ENCODE measurements at regions not wholly inside any gene's neighbourhood (a gene's known extent, or its start where the extent isn't known, plus 50 kb on each side); places are given as distances from the start of the nearest gene placed in this dataset.

DNA sequence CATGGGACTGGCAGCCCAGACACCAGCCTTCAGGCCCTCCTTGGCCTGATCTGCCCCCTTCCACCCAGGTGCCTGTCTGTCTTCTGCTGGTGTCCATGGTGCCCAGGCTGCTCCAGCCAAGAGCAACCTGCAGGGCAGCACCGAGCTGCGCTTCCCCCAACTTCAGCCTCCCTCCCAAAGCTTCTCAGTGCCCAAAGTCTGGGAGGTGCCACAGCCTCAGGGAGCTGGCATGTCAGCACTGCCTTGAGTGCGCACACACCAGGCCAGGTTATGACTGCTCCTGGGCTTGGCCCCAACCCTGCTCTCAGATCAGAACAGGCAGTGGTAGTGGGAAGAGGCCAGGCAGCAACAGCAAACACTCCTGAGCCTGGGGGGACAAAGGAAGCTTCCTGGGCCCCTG is 304.6 kb upstream of the NRG3 start:
- TF ChIP-seq CTCF (conservative IDR thresholded peaks at IDR 0.05; ENCODE audit: low read depth, low read length): no peak
- TF ChIP-seq SMC3 (IDR thresholded peaks at IDR 0.05; ENCODE audit: low read depth, low read length): no peak
- no peak for TF ChIP-seq CHD1 (IDR thresholded peaks at IDR 0.05; ENCODE audit: low read depth, low read length)
- TF ChIP-seq MAZ (IDR thresholded peaks at IDR 0.05; ENCODE audit: borderline replicate concordance, low read depth, low read length): no peak
- no peak for TF ChIP-seq POLR2A (IDR thresholded peaks at IDR 0.05; ENCODE audit: low read depth, low read length)
- no peak for TF ChIP-seq MAFK (IDR thresholded peaks at IDR 0.05; ENCODE audit: low read depth, low read length)
- TF ChIP-seq CEBPB (IDR thresholded peaks at IDR 0.05; ENCODE audit: low read depth, low read length): no peak
- TF ChIP-seq, protein P1, sequence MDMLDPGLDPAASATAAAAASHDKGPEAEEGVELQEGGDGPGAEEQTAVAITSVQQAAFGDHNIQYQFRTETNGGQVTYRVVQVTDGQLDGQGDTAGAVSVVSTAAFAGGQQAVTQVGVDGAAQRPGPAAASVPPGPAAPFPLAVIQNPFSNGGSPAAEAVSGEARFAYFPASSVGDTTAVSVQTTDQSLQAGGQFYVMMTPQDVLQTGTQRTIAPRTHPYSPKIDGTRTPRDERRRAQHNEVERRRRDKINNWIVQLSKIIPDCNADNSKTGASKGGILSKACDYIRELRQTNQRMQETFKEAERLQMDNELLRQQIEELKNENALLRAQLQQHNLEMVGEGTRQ (IDR thresholded peaks at IDR 0.05; ENCODE audit: low read depth, low read length): no peak
- TF ChIP-seq BHLHE40 (IDR thresholded peaks at IDR 0.05; ENCODE audit: low read depth, low read length): no peak

Data from IMR-90 (cell line).